HCT116 (cell line): ENCODE measurements at regions not wholly inside any gene's neighbourhood (a gene's known extent, or its start where the extent isn't known, plus 50 kb on each side); places are given as distances from the start of the nearest gene placed in this dataset.

Source experiments
- EGR1 ChIP-seq: IDR thresholded peaks from 2 replicates; pipeline ENCODE4 v1.6.1; 2012; ENCODE audit warnings: low read depth

DNA sequence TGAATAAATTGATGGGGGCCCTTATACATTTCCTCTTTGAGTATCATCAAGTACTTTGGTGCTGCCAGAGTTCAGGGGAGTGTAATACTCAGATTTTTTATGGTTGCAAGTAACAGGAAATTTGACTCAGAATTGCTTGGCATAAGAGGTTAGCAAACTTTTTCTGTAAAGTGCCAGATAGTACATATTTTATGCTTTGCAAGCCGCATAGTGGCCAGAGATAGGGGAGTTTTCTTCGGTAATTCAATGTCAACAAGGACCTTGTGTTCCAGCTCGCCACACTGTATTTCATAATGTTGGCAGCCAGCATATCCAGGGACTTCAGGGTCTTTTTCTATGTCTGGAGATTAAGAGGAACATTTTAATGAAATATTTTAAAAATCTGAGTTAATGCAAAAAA is 51.0 kb upstream of the MARCHF10 start (continued):
- no peak for TF ChIP-seq EGR1
